Astrocyte of the spinal cord (primary cell): ENCODE measurements at regions not wholly inside any gene's neighbourhood (a gene's known extent, or its start where the extent isn't known, plus 50 kb on each side); places are given as distances from the start of the nearest gene placed in this dataset.

Experiments
- DNase-seq: peaks from one replicate; pipeline ENCODE4 v3.0.0; 2011; ENCODE audit warnings: low read depth, low spot score
- H3K4me3 ChIP-seq: 2 replicates; pipeline ENCODE4 v1.5.1; 2011; ENCODE audit warnings: low read depth, mild to moderate bottlenecking, low read length, moderate library complexity
- in situ Hi-C: cut with HindIII; loops from 2 replicates; pipeline ENCODE4 v1.10.0; 2017; ENCODE audit warnings: low sequenced_read_pairs
- TF ChIP-seq, protein P1 (sequence below): IDR thresholded peaks from 2 replicates; pipeline ENCODE4 v1.5.1; 2012; ENCODE audit warnings: low read depth, mild to moderate bottlenecking, low read length, inconsistent platforms

DNA sequence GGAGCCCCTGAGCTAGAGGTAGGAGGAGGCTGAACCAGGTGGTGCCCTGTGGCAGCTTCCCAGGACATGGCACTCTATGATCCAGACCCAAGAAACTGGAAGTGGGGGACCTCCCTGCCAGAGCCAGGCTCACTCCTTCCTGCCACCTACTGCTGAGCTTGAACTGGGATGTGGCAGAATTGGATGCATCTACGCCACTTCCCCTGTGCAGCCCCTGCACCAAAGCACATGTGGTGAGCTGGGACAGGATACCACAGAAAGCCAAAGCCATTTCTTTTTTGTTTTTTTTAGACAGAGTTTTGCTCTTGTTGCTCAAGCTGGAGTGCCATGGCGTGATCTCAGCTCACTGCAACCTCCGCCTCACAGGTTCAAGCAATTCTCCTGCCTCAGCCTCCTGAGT, 518.0 kb upstream of the PPP2R3A start:
- in situ Hi-C loops, result no loop called here
- no peak for DNase-seq
- TF ChIP-seq, protein P1, sequence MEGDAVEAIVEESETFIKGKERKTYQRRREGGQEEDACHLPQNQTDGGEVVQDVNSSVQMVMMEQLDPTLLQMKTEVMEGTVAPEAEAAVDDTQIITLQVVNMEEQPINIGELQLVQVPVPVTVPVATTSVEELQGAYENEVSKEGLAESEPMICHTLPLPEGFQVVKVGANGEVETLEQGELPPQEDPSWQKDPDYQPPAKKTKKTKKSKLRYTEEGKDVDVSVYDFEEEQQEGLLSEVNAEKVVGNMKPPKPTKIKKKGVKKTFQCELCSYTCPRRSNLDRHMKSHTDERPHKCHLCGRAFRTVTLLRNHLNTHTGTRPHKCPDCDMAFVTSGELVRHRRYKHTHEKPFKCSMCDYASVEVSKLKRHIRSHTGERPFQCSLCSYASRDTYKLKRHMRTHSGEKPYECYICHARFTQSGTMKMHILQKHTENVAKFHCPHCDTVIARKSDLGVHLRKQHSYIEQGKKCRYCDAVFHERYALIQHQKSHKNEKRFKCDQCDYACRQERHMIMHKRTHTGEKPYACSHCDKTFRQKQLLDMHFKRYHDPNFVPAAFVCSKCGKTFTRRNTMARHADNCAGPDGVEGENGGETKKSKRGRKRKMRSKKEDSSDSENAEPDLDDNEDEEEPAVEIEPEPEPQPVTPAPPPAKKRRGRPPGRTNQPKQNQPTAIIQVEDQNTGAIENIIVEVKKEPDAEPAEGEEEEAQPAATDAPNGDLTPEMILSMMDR, result no peak
- H3K4me3 ChIP-seq, result no peak overlapping the region

DNA sequence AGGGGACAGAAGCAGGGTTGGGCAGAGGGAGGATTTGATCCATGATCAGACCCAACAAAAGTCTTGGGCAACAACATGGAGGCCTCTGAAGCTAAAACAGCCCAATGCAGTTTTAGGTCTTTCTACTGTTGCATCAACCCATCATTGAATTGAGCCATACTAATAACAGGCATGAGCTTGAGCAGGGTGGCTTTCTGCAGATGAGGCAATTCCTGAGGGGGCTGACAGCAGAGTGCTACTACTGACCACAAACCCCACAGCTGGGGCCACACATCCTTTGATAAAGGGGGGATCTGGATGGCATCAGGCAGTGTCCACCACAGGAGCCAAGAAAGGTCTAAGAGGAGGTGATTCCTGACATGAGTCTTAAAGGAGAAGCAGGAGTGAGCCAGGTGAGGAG, 517.0 kb upstream of the PPP2R3A start:
- DNase-seq, result no peak
- TF ChIP-seq, protein P1, result no peak
- in situ Hi-C loops, result no loop called here
- no peak overlapping the region for H3K4me3 ChIP-seq

GRCh38 chr3:135449046-135449445, 516.5 kb upstream of the PPP2R3A start:
- DNase-seq, result no peak
- in situ Hi-C loops, result no loop called here
- no peak overlapping the region for H3K4me3 ChIP-seq
- TF ChIP-seq, protein P1, result no peak

- in situ Hi-C loops, result no loop called here
- TF ChIP-seq, protein P1, result no peak
Measured at GRCh38 chr3:135451037-135451785, 514.3 kb upstream of the PPP2R3A start.

GRCh38 chr3:135452881-135453280, 512.6 kb upstream of the PPP2R3A start:
- no peak for DNase-seq
- H3K4me3 ChIP-seq, result no peak overlapping the region
- in situ Hi-C loops, result no loop called here
- TF ChIP-seq, protein P1, result no peak

More at GRCh38 chr3:135451037-135451785, 514.3 kb upstream of the PPP2R3A start:
- DNase-seq, result no peak
- no peak overlapping the region for H3K4me3 ChIP-seq

GRCh38 chr3:135453326-135453725, 512.2 kb upstream of the PPP2R3A start:
- DNase-seq, result no peak
- TF ChIP-seq, protein P1, result no peak
- in situ Hi-C loops, result no loop called here
- no peak overlapping the region for H3K4me3 ChIP-seq
